GM23338 (cell line): ENCODE measurements at regions not wholly inside any gene's neighbourhood (a gene's known extent, or its start where the extent isn't known, plus 50 kb on each side); places are given as distances from the start of the nearest gene placed in this dataset.

Experiments
- ATAC-seq: fragments of 200-7000 bp; cut with Tn5 transposase; 3 replicates; pipeline ENCODE4 v1.9.1; 2020
- DNase-seq: peaks from one replicate; pipeline ENCODE4 v3.0.0-alpha.2; 2015; ENCODE audit warnings: low spot score
- H2AFZ ChIP-seq: fragments of 200-600 bp; sonication (generic); 2 replicates; pipeline ENCODE4 v1.8.0; 2016; ENCODE audit warnings: antibody characterized with exemption, mild to moderate bottlenecking, moderate library complexity
- H3F3A ChIP-seq: fragments of 200-600 bp; sonication (generic); replicated peaks from 2 replicates; pipeline ENCODE4 v1.8.0; 2017; ENCODE audit warnings: antibody characterized with exemption, mixed run types, low read depth
- H3K27ac ChIP-seq: fragments of 200-600 bp; sonication (generic); 2 replicates; pipeline ENCODE4 v1.6.1; 2016; ENCODE audit warnings: low read depth
- H3K27me3 ChIP-seq: fragments of 200-600 bp; sonication (generic); 2 replicates; pipeline ENCODE4 v1.8.0; 2016; ENCODE audit warnings: mild to moderate bottlenecking, mixed run types, moderate library complexity; ENCODE audit not compliant: insufficient read depth
- H3K36me3 ChIP-seq: fragments of 200-600 bp; sonication (generic); 2 replicates; pipeline ENCODE4 v1.8.0; 2016; ENCODE audit warnings: mild to moderate bottlenecking; ENCODE audit not compliant: insufficient read depth
- H3K4me1 ChIP-seq: fragments of 200-600 bp; sonication (generic); 2 replicates; pipeline ENCODE4 v1.8.0; 2016; ENCODE audit warnings: mild to moderate bottlenecking, moderate library complexity; ENCODE audit not compliant: insufficient read depth
- H3K4me2 ChIP-seq: fragments of 200-600 bp; sonication (generic); 2 replicates; pipeline ENCODE4 v1.7.1; 2017; ENCODE audit warnings: mixed run types
- H3K4me3 ChIP-seq: fragments of 200-600 bp; sonication (generic); 2 replicates; pipeline ENCODE4 v1.6.1; 2016; ENCODE audit warnings: mixed run types
- H3K79me2 ChIP-seq: fragments of 200-600 bp; sonication (generic); replicated peaks from 2 replicates; pipeline ENCODE4 v1.8.0; 2017; ENCODE audit warnings: mild to moderate bottlenecking; ENCODE audit not compliant: insufficient read depth
- H3K9me2 ChIP-seq: fragments of 200-600 bp; sonication (generic); 2 replicates; pipeline ENCODE4 v1.8.0; 2017; ENCODE audit not compliant: insufficient read depth
- H4K20me1 ChIP-seq: fragments of 200-600 bp; sonication (generic); replicated peaks from 2 replicates; pipeline ENCODE4 v1.8.0; 2017; ENCODE audit warnings: mild to moderate bottlenecking; ENCODE audit not compliant: insufficient read depth
- H3K27ac Mint-ChIP-seq: 2 replicates; pipeline ENCODE4 v1.8.0; 2020; ENCODE audit warnings: inconsistent platforms, mild to moderate bottlenecking, moderate library complexity, mixed read lengths
- H3K27me3 Mint-ChIP-seq: 3 replicates; pipeline ENCODE4 v1.8.0; 2022; ENCODE audit warnings: low read depth, mild to moderate bottlenecking, moderate library complexity, mixed read lengths, inconsistent platforms; ENCODE audit not compliant: insufficient read depth, poor library complexity
- H3K36me3 Mint-ChIP-seq: 3 replicates; pipeline ENCODE4 v1.8.0; 2021; ENCODE audit warnings: low read depth, mild to moderate bottlenecking, inconsistent platforms, moderate library complexity, mixed read lengths
- H3K4me1 Mint-ChIP-seq: 3 replicates; pipeline ENCODE4 v1.8.0; 2020; ENCODE audit warnings: mild to moderate bottlenecking, inconsistent platforms, mixed read lengths
- H3K4me3 Mint-ChIP-seq: 3 replicates; pipeline ENCODE4 v1.8.0; 2021; ENCODE audit warnings: moderate library complexity, mild to moderate bottlenecking, inconsistent platforms, mixed read lengths
- H3K9me3 Mint-ChIP-seq: 3 replicates; pipeline ENCODE4 v1.8.0; 2020; ENCODE audit warnings: moderate library complexity, mild to moderate bottlenecking, inconsistent platforms, mixed read lengths
- CREB1 ChIP-seq: fragments of 250-450 bp; sonication (Bioruptor Pico); IDR thresholded peaks from 2 replicates; pipeline ENCODE4 v1.5.0; 2020; ENCODE audit warnings: low read depth, mild to moderate bottlenecking, moderate library complexity
- EZH2 ChIP-seq: fragments of 200-600 bp; sonication (generic); IDR thresholded peaks from one replicate; pipeline ENCODE4 v1.8.0; 2017; ENCODE audit warnings: antibody characterized with exemption, mild to moderate bottlenecking, low read depth; ENCODE audit not compliant: unreplicated experiment
- EZH2phosphoT487 ChIP-seq: fragments of 200-600 bp; sonication (generic); IDR thresholded peaks from one replicate; pipeline ENCODE4 v1.8.1; 2018; ENCODE audit warnings: antibody characterized with exemption; ENCODE audit not compliant: unreplicated experiment
- JUNB ChIP-seq: IDR thresholded peaks from one replicate; pipeline ENCODE4 v1.6.1; 2016; ENCODE audit warnings: antibody characterized with exemption; ENCODE audit not compliant: unreplicated experiment
- NANOG ChIP-seq: IDR thresholded peaks from 2 replicates; pipeline ENCODE4 v1.6.1; 2016; ENCODE audit warnings: antibody characterized with exemption, borderline replicate concordance
- POLR2AphosphoS5 ChIP-seq: IDR thresholded peaks from 2 replicates; pipeline ENCODE4 v1.6.1; 2016; ENCODE audit warnings: antibody characterized with exemption, low read depth
- STAT1 ChIP-seq: IDR thresholded peaks from one replicate; pipeline ENCODE4 v1.6.1; 2016; ENCODE audit warnings: antibody characterized with exemption; ENCODE audit not compliant: unreplicated experiment
- ZNF114 ChIP-seq: fragments of 250-450 bp; sonication (Bioruptor Pico); IDR thresholded peaks from 2 replicates; pipeline ENCODE4 v1.5.0; 2020; ENCODE audit warnings: mild to moderate bottlenecking, moderate library complexity
- ZNF331 ChIP-seq: fragments of 250-450 bp; sonication (Bioruptor Pico); IDR thresholded peaks from 2 replicates; pipeline ENCODE4 v1.5.0; 2020; ENCODE audit warnings: low read depth, mild to moderate bottlenecking, moderate library complexity
- TF ChIP-seq, protein P1 (sequence below): IDR thresholded peaks from one replicate; pipeline ENCODE4 v1.6.1; 2018; ENCODE audit warnings: antibody characterized with exemption; ENCODE audit not compliant: unreplicated experiment
- TF ChIP-seq, protein P2 (sequence below): fragments of 250-450 bp; sonication (Bioruptor Pico); IDR thresholded peaks from 2 replicates; pipeline ENCODE4 v1.5.0; 2020; ENCODE audit warnings: mild to moderate bottlenecking, moderate library complexity
- TF ChIP-seq, protein P3 (sequence below): IDR thresholded peaks from 2 replicates; pipeline ENCODE4 v1.6.1; 2016; ENCODE audit warnings: antibody characterized with exemption
- TF ChIP-seq, protein P4 (sequence below), 2 experiments: fragments of 200-600 bp in 1 of 2; sonication (generic) in 1 of 2; conservative IDR thresholded peaks; 2 replicates each; pipeline versions ENCODE4 v1.5.1 to v1.6.1; 2016 to 2017; ENCODE audit warnings: antibody characterized with exemption in 2 of 2, low read depth in 2 of 2, mild to moderate bottlenecking in 2 of 2, moderate library complexity in 1 of 2

DNA sequence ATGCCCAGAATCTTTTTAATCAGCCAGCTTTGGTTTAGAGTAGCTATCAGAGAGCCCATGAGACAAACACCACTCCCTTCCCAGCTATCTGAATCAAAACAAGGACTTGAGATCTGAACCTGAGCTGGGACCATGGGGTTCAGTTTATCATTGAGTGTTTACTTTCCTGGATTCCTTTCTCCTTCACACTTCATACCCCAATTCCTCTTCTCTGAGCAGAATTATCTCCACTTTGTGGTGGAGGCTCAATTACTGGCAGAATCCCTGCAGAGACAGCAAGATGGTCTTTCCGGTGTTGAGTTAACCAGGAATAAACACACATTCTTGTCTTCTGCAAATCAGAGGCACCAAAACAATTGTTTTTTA is 102.4 kb downstream of the RPL22L1 start:
- Mint-ChIP-seq H3K27ac (no peak overlapping the region), H3K27me3 (no peaks in the 10 kb centered on the region), H3K4me3 (no peak overlapping the region), H3K4me1 (peaks cover 8% of the 10 kb centered on the region; the same call in 2 of the 3 replicates), H3K9me3 (no peaks in the 10 kb centered on the region), H3K36me3 (no peaks in the 10 kb centered on the region)
- no peaks in the 10 kb centered on the region for H4K20me1 ChIP-seq
- H3K9me2 ChIP-seq, result peaks cover 4% of the 10 kb centered on the region; the same call in 1 of the 2 replicates
- no peak overlapping the region for H3K27ac ChIP-seq
- no peak overlapping the region for H3K4me2 ChIP-seq
- no peaks in the 10 kb centered on the region for H3K36me3 ChIP-seq
- H3F3A ChIP-seq, result no peaks in the 10 kb centered on the region
- no peak overlapping the region for H2AFZ ChIP-seq
- no peaks in the 10 kb centered on the region for H3K4me1 ChIP-seq
- ATAC-seq (no peak), DNase-seq (no peak)
- H3K79me2 ChIP-seq, result no peaks in the 10 kb centered on the region
- no peak overlapping the region for H3K4me3 ChIP-seq
- TF ChIP-seq POLR2AphosphoS5 (no peak), NANOG (no peak), STAT1 (no peak), CREB1 (CRISPR knock-in tag) (no peak), ZNF331 (CRISPR knock-in tag) (no peak), EZH2 (no peak), JUNB (no peak), ZNF114 (CRISPR knock-in tag) (no peak), EZH2phosphoT487 (no peak)
- TF ChIP-seq, protein P1, sequence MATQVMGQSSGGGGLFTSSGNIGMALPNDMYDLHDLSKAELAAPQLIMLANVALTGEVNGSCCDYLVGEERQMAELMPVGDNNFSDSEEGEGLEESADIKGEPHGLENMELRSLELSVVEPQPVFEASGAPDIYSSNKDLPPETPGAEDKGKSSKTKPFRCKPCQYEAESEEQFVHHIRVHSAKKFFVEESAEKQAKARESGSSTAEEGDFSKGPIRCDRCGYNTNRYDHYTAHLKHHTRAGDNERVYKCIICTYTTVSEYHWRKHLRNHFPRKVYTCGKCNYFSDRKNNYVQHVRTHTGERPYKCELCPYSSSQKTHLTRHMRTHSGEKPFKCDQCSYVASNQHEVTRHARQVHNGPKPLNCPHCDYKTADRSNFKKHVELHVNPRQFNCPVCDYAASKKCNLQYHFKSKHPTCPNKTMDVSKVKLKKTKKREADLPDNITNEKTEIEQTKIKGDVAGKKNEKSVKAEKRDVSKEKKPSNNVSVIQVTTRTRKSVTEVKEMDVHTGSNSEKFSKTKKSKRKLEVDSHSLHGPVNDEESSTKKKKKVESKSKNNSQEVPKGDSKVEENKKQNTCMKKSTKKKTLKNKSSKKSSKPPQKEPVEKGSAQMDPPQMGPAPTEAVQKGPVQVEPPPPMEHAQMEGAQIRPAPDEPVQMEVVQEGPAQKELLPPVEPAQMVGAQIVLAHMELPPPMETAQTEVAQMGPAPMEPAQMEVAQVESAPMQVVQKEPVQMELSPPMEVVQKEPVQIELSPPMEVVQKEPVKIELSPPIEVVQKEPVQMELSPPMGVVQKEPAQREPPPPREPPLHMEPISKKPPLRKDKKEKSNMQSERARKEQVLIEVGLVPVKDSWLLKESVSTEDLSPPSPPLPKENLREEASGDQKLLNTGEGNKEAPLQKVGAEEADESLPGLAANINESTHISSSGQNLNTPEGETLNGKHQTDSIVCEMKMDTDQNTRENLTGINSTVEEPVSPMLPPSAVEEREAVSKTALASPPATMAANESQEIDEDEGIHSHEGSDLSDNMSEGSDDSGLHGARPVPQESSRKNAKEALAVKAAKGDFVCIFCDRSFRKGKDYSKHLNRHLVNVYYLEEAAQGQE, result no peak
- TF ChIP-seq, protein P2, sequence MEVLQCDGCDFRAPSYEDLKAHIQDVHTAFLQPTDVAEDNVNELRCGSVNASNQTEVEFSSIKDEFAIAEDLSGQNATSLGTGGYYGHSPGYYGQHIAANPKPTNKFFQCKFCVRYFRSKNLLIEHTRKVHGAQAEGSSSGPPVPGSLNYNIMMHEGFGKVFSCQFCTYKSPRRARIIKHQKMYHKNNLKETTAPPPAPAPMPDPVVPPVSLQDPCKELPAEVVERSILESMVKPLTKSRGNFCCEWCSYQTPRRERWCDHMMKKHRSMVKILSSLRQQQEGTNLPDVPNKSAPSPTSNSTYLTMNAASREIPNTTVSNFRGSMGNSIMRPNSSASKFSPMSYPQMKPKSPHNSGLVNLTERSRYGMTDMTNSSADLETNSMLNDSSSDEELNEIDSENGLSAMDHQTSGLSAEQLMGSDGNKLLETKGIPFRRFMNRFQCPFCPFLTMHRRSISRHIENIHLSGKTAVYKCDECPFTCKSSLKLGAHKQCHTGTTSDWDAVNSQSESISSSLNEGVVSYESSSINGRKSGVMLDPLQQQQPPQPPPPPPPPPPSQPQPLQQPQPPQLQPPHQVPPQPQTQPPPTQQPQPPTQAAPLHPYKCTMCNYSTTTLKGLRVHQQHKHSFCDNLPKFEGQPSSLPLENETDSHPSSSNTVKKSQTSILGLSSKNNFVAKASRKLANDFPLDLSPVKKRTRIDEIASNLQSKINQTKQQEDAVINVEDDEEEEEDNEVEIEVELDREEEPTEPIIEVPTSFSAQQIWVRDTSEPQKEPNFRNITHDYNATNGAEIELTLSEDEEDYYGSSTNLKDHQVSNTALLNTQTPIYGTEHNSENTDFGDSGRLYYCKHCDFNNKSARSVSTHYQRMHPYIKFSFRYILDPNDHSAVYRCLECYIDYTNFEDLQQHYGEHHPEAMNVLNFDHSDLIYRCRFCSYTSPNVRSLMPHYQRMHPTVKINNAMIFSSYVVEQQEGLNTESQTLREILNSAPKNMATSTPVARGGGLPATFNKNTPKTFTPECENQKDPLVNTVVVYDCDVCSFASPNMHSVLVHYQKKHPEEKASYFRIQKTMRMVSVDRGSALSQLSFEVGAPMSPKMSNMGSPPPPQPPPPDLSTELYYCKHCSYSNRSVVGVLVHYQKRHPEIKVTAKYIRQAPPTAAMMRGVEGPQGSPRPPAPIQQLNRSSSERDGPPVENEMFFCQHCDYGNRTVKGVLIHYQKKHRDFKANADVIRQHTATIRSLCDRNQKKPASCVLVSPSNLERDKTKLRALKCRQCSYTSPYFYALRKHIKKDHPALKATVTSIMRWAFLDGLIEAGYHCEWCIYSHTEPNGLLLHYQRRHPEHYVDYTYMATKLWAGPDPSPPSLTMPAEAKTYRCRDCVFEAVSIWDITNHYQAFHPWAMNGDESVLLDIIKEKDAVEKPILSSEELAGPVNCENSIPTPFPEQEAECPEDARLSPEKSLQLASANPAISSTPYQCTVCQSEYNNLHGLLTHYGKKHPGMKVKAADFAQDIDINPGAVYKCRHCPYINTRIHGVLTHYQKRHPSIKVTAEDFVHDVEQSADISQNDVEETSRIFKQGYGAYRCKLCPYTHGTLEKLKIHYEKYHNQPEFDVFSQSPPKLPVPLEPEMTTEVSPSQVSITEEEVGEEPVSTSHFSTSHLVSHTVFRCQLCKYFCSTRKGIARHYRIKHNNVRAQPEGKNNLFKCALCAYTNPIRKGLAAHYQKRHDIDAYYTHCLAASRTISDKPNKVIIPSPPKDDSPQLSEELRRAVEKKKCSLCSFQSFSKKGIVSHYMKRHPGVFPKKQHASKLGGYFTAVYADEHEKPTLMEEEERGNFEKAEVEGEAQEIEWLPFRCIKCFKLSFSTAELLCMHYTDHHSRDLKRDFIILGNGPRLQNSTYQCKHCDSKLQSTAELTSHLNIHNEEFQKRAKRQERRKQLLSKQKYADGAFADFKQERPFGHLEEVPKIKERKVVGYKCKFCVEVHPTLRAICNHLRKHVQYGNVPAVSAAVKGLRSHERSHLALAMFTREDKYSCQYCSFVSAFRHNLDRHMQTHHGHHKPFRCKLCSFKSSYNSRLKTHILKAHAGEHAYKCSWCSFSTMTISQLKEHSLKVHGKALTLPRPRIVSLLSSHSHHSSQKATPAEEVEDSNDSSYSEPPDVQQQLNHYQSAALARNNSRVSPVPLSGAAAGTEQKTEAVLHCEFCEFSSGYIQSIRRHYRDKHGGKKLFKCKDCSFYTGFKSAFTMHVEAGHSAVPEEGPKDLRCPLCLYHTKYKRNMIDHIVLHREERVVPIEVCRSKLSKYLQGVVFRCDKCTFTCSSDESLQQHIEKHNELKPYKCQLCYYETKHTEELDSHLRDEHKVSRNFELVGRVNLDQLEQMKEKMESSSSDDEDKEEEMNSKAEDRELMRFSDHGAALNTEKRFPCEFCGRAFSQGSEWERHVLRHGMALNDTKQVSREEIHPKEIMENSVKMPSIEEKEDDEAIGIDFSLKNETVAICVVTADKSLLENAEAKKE (CRISPR knock-in tag), result no peak
- TF ChIP-seq, protein P3, sequence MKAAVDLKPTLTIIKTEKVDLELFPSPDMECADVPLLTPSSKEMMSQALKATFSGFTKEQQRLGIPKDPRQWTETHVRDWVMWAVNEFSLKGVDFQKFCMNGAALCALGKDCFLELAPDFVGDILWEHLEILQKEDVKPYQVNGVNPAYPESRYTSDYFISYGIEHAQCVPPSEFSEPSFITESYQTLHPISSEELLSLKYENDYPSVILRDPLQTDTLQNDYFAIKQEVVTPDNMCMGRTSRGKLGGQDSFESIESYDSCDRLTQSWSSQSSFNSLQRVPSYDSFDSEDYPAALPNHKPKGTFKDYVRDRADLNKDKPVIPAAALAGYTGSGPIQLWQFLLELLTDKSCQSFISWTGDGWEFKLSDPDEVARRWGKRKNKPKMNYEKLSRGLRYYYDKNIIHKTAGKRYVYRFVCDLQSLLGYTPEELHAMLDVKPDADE, result no peak
- TF ChIP-seq, protein P4, sequence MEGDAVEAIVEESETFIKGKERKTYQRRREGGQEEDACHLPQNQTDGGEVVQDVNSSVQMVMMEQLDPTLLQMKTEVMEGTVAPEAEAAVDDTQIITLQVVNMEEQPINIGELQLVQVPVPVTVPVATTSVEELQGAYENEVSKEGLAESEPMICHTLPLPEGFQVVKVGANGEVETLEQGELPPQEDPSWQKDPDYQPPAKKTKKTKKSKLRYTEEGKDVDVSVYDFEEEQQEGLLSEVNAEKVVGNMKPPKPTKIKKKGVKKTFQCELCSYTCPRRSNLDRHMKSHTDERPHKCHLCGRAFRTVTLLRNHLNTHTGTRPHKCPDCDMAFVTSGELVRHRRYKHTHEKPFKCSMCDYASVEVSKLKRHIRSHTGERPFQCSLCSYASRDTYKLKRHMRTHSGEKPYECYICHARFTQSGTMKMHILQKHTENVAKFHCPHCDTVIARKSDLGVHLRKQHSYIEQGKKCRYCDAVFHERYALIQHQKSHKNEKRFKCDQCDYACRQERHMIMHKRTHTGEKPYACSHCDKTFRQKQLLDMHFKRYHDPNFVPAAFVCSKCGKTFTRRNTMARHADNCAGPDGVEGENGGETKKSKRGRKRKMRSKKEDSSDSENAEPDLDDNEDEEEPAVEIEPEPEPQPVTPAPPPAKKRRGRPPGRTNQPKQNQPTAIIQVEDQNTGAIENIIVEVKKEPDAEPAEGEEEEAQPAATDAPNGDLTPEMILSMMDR (conservative IDR thresholded peaks at IDR 0.05; ENCODE audit: low read depth in 2 of 2), result no peak
- no peaks in the 10 kb centered on the region for H3K27me3 ChIP-seq
